GM23338 (cell line): ENCODE measurements at regions not wholly inside any gene's neighbourhood (a gene's known extent, or its start where the extent isn't known, plus 50 kb on each side); places are given as distances from the start of the nearest gene placed in this dataset.

Experiments
- ATAC-seq: fragments of 200-7000 bp; cut with Tn5 transposase; 3 replicates; pipeline ENCODE4 v1.9.1; 2020
- DNase-seq: peaks from one replicate; pipeline ENCODE4 v3.0.0-alpha.2; 2015; ENCODE audit warnings: low spot score
- H2AFZ ChIP-seq: fragments of 200-600 bp; sonication (generic); 2 replicates; pipeline ENCODE4 v1.8.0; 2016; ENCODE audit warnings: antibody characterized with exemption, mild to moderate bottlenecking, moderate library complexity
- H3F3A ChIP-seq: fragments of 200-600 bp; sonication (generic); replicated peaks from 2 replicates; pipeline ENCODE4 v1.8.0; 2017; ENCODE audit warnings: antibody characterized with exemption, mixed run types, low read depth
- H3K27ac ChIP-seq: fragments of 200-600 bp; sonication (generic); 2 replicates; pipeline ENCODE4 v1.6.1; 2016; ENCODE audit warnings: low read depth
- H3K27me3 ChIP-seq: fragments of 200-600 bp; sonication (generic); 2 replicates; pipeline ENCODE4 v1.8.0; 2016; ENCODE audit warnings: mild to moderate bottlenecking, mixed run types, moderate library complexity; ENCODE audit not compliant: insufficient read depth
- H3K36me3 ChIP-seq: fragments of 200-600 bp; sonication (generic); 2 replicates; pipeline ENCODE4 v1.8.0; 2016; ENCODE audit warnings: mild to moderate bottlenecking; ENCODE audit not compliant: insufficient read depth
- H3K4me1 ChIP-seq: fragments of 200-600 bp; sonication (generic); 2 replicates; pipeline ENCODE4 v1.8.0; 2016; ENCODE audit warnings: mild to moderate bottlenecking, moderate library complexity; ENCODE audit not compliant: insufficient read depth
- H3K4me2 ChIP-seq: fragments of 200-600 bp; sonication (generic); 2 replicates; pipeline ENCODE4 v1.7.1; 2017; ENCODE audit warnings: mixed run types
- H3K4me3 ChIP-seq: fragments of 200-600 bp; sonication (generic); 2 replicates; pipeline ENCODE4 v1.6.1; 2016; ENCODE audit warnings: mixed run types
- H3K79me2 ChIP-seq: fragments of 200-600 bp; sonication (generic); replicated peaks from 2 replicates; pipeline ENCODE4 v1.8.0; 2017; ENCODE audit warnings: mild to moderate bottlenecking; ENCODE audit not compliant: insufficient read depth
- H3K9me2 ChIP-seq: fragments of 200-600 bp; sonication (generic); 2 replicates; pipeline ENCODE4 v1.8.0; 2017; ENCODE audit not compliant: insufficient read depth
- H4K20me1 ChIP-seq: fragments of 200-600 bp; sonication (generic); replicated peaks from 2 replicates; pipeline ENCODE4 v1.8.0; 2017; ENCODE audit warnings: mild to moderate bottlenecking; ENCODE audit not compliant: insufficient read depth
- H3K27ac Mint-ChIP-seq: 2 replicates; pipeline ENCODE4 v1.8.0; 2020; ENCODE audit warnings: inconsistent platforms, mild to moderate bottlenecking, moderate library complexity, mixed read lengths
- H3K27me3 Mint-ChIP-seq: 3 replicates; pipeline ENCODE4 v1.8.0; 2022; ENCODE audit warnings: low read depth, mild to moderate bottlenecking, moderate library complexity, mixed read lengths, inconsistent platforms; ENCODE audit not compliant: insufficient read depth, poor library complexity
- H3K36me3 Mint-ChIP-seq: 3 replicates; pipeline ENCODE4 v1.8.0; 2021; ENCODE audit warnings: low read depth, mild to moderate bottlenecking, inconsistent platforms, moderate library complexity, mixed read lengths
- H3K4me1 Mint-ChIP-seq: 3 replicates; pipeline ENCODE4 v1.8.0; 2020; ENCODE audit warnings: mild to moderate bottlenecking, inconsistent platforms, mixed read lengths
- H3K4me3 Mint-ChIP-seq: 3 replicates; pipeline ENCODE4 v1.8.0; 2021; ENCODE audit warnings: moderate library complexity, mild to moderate bottlenecking, inconsistent platforms, mixed read lengths
- H3K9me3 Mint-ChIP-seq: 3 replicates; pipeline ENCODE4 v1.8.0; 2020; ENCODE audit warnings: moderate library complexity, mild to moderate bottlenecking, inconsistent platforms, mixed read lengths
- CREB1 ChIP-seq: fragments of 250-450 bp; sonication (Bioruptor Pico); IDR thresholded peaks from 2 replicates; pipeline ENCODE4 v1.5.0; 2020; ENCODE audit warnings: low read depth, mild to moderate bottlenecking, moderate library complexity
- ETS1 ChIP-seq: IDR thresholded peaks from 2 replicates; pipeline ENCODE4 v1.6.1; 2016; ENCODE audit warnings: antibody characterized with exemption
- EZH2 ChIP-seq: fragments of 200-600 bp; sonication (generic); IDR thresholded peaks from one replicate; pipeline ENCODE4 v1.8.0; 2017; ENCODE audit warnings: antibody characterized with exemption, mild to moderate bottlenecking, low read depth; ENCODE audit not compliant: unreplicated experiment
- EZH2phosphoT487 ChIP-seq: fragments of 200-600 bp; sonication (generic); IDR thresholded peaks from one replicate; pipeline ENCODE4 v1.8.1; 2018; ENCODE audit warnings: antibody characterized with exemption; ENCODE audit not compliant: unreplicated experiment
- JUNB ChIP-seq: IDR thresholded peaks from one replicate; pipeline ENCODE4 v1.6.1; 2016; ENCODE audit warnings: antibody characterized with exemption; ENCODE audit not compliant: unreplicated experiment
- NANOG ChIP-seq: IDR thresholded peaks from 2 replicates; pipeline ENCODE4 v1.6.1; 2016; ENCODE audit warnings: antibody characterized with exemption, borderline replicate concordance
- POLR2AphosphoS5 ChIP-seq: IDR thresholded peaks from 2 replicates; pipeline ENCODE4 v1.6.1; 2016; ENCODE audit warnings: antibody characterized with exemption, low read depth
- STAT1 ChIP-seq: IDR thresholded peaks from one replicate; pipeline ENCODE4 v1.6.1; 2016; ENCODE audit warnings: antibody characterized with exemption; ENCODE audit not compliant: unreplicated experiment
- ZNF114 ChIP-seq: fragments of 250-450 bp; sonication (Bioruptor Pico); IDR thresholded peaks from 2 replicates; pipeline ENCODE4 v1.5.0; 2020; ENCODE audit warnings: mild to moderate bottlenecking, moderate library complexity
- TF ChIP-seq, protein P1 (sequence below), 2 experiments: fragments of 200-600 bp in 1 of 2; sonication (generic) in 1 of 2; conservative IDR thresholded peaks; 2 replicates each; pipeline versions ENCODE4 v1.5.1 to v1.6.1; 2016 to 2017; ENCODE audit warnings: antibody characterized with exemption in 2 of 2, low read depth in 2 of 2, mild to moderate bottlenecking in 2 of 2, moderate library complexity in 1 of 2
- TF ChIP-seq, protein P2 (sequence below): IDR thresholded peaks from one replicate; pipeline ENCODE4 v1.6.1; 2018; ENCODE audit warnings: antibody characterized with exemption; ENCODE audit not compliant: unreplicated experiment

DNA sequence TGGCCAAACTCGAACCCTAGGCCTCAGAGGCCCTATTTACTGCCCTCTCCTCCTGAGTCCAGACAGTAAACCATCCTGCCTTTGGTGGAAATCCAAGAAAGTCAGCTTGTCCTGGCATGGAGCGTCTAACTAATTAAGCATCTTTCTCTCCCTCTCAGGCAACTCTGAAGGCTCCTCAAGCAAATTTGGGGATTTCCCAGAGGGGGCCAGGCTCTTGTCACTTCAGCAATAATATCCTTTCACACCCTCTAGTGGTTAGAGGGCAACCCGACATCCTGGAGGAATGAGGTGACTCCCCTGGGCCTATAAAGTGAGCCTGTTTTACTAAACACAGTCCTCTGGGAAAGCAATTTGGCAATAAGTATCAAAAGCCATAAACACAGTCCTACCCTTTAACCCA is 60.4 kb downstream of the NOG start:
- Histone ChIP-seq H3F3A (no peaks in the 10 kb centered on the region), H3K79me2 (no peaks in the 10 kb centered on the region), H2AFZ (0 out of 2 replicates have a peak overlapping the region, but pooled peaks have one; percentile 8), H3K4me1 (no peaks in the 10 kb centered on the region), H3K4me2 (no peak overlapping the region), H3K27me3 (no peaks in the 10 kb centered on the region), H3K9me2 (no peaks in the 10 kb centered on the region; the same call in 1 of the 2 replicates), H3K4me3 (no peak overlapping the region), H3K36me3 (no peaks in the 10 kb centered on the region), H4K20me1 (no peaks in the 10 kb centered on the region), H3K27ac (no peak overlapping the region)
- Mint-ChIP-seq H3K4me1 (peaks cover 8% of the 10 kb centered on the region; the same call in 2 of the 3 replicates), H3K27ac (no peak overlapping the region), H3K9me3 (peaks cover 5% of the 10 kb centered on the region; the same call in 2 of the 3 replicates), H3K27me3 (peaks cover 6% of the 10 kb centered on the region), H3K36me3 (no peaks in the 10 kb centered on the region), H3K4me3 (no peak overlapping the region)
- ATAC-seq (peak; percentile 100), DNase-seq (peak; percentile 93)
- TF ChIP-seq JUNB = no peak
- TF ChIP-seq, protein P1, sequence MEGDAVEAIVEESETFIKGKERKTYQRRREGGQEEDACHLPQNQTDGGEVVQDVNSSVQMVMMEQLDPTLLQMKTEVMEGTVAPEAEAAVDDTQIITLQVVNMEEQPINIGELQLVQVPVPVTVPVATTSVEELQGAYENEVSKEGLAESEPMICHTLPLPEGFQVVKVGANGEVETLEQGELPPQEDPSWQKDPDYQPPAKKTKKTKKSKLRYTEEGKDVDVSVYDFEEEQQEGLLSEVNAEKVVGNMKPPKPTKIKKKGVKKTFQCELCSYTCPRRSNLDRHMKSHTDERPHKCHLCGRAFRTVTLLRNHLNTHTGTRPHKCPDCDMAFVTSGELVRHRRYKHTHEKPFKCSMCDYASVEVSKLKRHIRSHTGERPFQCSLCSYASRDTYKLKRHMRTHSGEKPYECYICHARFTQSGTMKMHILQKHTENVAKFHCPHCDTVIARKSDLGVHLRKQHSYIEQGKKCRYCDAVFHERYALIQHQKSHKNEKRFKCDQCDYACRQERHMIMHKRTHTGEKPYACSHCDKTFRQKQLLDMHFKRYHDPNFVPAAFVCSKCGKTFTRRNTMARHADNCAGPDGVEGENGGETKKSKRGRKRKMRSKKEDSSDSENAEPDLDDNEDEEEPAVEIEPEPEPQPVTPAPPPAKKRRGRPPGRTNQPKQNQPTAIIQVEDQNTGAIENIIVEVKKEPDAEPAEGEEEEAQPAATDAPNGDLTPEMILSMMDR (conservative IDR thresholded peaks at IDR 0.05; ENCODE audit: low read depth in 2 of 2) = peak; percentile 73 to 82

- Histone ChIP-seq H4K20me1 (no peaks in the 10 kb centered on the region), H3F3A (no peaks in the 10 kb centered on the region), H3K36me3 (no peaks in the 10 kb centered on the region), H3K4me1 (no peaks in the 10 kb centered on the region), H2AFZ (no peak overlapping the region), H3K9me2 (no peaks in the 10 kb centered on the region), H3K27ac (no peak overlapping the region), H3K4me2 (no peak overlapping the region), H3K79me2 (no peaks in the 10 kb centered on the region), H3K27me3 (no peaks in the 10 kb centered on the region), H3K4me3 (no peak overlapping the region)
- no peak for ATAC-seq
- Mint-ChIP-seq H3K27ac (peak overlapping the region; percentile 29; the same call in 1 of the 2 replicates), H3K4me3 (no peak overlapping the region), H3K4me1 (peaks cover 8% of the 10 kb centered on the region; the same call in 2 of the 3 replicates), H3K36me3 (no peaks in the 10 kb centered on the region), H3K27me3 (peaks cover 7% of the 10 kb centered on the region), H3K9me3 (no peaks in the 10 kb centered on the region; the same call in 2 of the 3 replicates)
- DNase-seq = no peak
- no peak for TF ChIP-seq EZH2
- TF ChIP-seq, protein P1 (conservative IDR thresholded peaks at IDR 0.05; ENCODE audit: low read depth in 2 of 2) = no peak
- no peak for TF ChIP-seq STAT1
- no peak for TF ChIP-seq CREB1 (CRISPR knock-in tag)
- no peak for TF ChIP-seq EZH2phosphoT487
- TF ChIP-seq ETS1 = no peak
- TF ChIP-seq JUNB = no peak
- TF ChIP-seq ZNF114 (CRISPR knock-in tag) = no peak
- TF ChIP-seq NANOG = no peak
- TF ChIP-seq, protein P2, sequence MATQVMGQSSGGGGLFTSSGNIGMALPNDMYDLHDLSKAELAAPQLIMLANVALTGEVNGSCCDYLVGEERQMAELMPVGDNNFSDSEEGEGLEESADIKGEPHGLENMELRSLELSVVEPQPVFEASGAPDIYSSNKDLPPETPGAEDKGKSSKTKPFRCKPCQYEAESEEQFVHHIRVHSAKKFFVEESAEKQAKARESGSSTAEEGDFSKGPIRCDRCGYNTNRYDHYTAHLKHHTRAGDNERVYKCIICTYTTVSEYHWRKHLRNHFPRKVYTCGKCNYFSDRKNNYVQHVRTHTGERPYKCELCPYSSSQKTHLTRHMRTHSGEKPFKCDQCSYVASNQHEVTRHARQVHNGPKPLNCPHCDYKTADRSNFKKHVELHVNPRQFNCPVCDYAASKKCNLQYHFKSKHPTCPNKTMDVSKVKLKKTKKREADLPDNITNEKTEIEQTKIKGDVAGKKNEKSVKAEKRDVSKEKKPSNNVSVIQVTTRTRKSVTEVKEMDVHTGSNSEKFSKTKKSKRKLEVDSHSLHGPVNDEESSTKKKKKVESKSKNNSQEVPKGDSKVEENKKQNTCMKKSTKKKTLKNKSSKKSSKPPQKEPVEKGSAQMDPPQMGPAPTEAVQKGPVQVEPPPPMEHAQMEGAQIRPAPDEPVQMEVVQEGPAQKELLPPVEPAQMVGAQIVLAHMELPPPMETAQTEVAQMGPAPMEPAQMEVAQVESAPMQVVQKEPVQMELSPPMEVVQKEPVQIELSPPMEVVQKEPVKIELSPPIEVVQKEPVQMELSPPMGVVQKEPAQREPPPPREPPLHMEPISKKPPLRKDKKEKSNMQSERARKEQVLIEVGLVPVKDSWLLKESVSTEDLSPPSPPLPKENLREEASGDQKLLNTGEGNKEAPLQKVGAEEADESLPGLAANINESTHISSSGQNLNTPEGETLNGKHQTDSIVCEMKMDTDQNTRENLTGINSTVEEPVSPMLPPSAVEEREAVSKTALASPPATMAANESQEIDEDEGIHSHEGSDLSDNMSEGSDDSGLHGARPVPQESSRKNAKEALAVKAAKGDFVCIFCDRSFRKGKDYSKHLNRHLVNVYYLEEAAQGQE = no peak
- no peak for TF ChIP-seq POLR2AphosphoS5
Observed at GRCh38 chr17:56656701-56657327, 63.3 kb downstream of the NOG start.
